ENCODE measurements at regions not wholly inside any gene's neighbourhood (a gene's known extent, or its start where the extent isn't known, plus 50 kb on each side); places are given as distances from the start of the nearest gene placed in this dataset.
"Not testable (repeated sequence)": the region's sequence is repeated elsewhere in the genome, so short reads cannot be mapped to it uniquely, and the experiment has no call there.

DNA sequence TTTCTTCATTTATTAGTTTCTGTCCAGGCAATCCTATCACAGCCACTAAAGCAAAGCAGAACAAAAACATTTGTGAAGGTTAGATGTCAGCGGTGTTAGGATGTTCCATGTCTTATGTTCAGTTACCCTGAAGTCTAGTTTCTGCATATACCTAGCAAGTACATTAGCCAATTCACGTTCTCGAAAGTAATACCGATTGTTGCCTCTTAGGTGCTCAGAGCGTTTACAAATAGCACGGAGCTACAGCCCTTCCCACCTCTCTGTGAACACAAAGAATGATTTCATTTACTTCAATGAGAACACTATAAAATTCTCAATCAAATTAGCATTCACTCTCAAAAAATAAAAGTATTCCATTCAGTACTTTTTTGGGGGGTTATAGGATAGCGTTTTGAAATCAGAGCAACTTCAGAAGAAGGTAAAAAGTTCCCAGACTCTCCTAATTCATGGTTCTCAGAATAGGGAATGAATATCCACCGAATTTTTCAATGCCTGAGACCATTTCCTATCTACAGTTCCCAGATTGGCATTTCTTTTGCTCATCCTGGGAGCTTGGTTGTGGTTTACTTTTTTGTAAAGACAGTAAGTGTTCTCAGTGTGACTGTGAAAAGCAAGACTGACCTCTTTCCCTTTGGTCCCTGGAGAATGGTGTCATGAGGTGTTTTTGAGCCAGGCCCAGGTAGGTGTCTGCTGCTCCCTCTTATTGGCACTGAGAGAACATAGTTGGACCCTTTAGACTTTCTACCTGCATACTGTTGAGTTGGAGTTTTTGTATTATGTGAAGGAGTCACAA, 488.0 kb upstream of the RGS6 start:
- no peaks in the 10 kb centered on the region for H3K27me3 ChIP-seq (ENCODE audit: control insufficient read depth in 1 of 2, insufficient read depth in 2 of 2, low read length in 2 of 2)
- no peak overlapping the region for H3K4me3 ChIP-seq (ENCODE audit: low read depth in 1 of 2, low read length in 2 of 2)
- H3K9ac ChIP-seq (ENCODE audit: low read length), result no peak overlapping the region
- H3K4me1 ChIP-seq (ENCODE audit: insufficient read depth, low read length), result peaks cover 34% of the 10 kb centered on the region
- H3K36me3 ChIP-seq (ENCODE audit: insufficient read depth, low read length), result no peaks in the 10 kb centered on the region
- H3K9me3 ChIP-seq (ENCODE audit: low read length), result no peaks in the 10 kb centered on the region
- H3K27ac ChIP-seq (ENCODE audit: low read depth, low read length), result no peak overlapping the region

DNA sequence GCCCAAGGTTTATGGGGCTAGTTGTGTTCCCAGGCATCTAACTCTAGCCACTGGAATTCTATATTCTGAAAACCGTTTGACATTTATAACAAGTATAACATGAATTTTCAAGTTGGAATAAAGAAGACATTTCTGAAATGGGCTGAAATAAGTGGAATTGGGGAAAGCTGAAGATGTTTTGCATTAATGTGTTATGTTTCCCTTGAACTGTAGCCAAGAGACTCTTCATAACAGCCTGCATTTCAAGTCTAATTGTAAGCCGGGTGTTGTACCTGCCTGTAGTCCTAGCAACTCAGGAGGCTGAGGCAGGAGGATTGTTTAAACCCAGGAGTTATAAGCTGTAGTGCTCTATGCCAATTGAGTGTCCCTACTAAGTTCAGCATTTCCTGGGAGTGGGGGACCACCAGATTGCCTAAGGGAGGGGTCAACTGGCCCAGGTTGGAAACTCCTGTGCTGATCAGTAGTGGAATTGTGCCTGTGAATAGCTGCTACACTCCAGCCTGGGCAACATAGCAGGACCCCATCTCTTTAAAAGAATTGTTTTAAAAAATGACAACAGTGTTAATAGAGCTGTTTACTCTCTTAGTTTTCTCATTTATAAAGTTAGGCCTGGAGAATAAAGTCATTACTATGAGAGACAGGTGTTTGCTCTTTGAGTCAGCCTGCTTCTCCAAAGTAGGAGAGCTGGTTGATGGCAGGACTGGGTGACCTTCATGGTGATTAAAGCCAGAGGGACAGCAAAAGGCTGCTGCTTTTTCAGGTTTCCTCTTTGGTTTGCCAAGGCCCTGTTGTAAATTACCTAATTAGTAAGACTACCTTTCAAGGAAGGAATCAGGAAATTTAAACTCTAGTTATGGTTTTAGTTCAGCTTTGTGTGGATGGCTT, 483.6 kb upstream of the RGS6 start:
- Histone ChIP-seq H3K4me1 (ENCODE audit: insufficient read depth, low read length) (peaks cover 19% of the 10 kb centered on the region), H3K36me3 (ENCODE audit: insufficient read depth, low read length) (no peaks in the 10 kb centered on the region), H3K4me3 (ENCODE audit: low read depth in 1 of 2, low read length in 2 of 2) (no peak overlapping the region), H3K27ac (ENCODE audit: low read depth, low read length) (no peak overlapping the region), H3K9ac (ENCODE audit: low read length) (no peak overlapping the region), H3K9me3 (ENCODE audit: low read length) (no peaks in the 10 kb centered on the region), H3K27me3 (ENCODE audit: control insufficient read depth in 1 of 2, insufficient read depth in 2 of 2, low read length in 2 of 2) (no peaks in the 10 kb centered on the region)

- no peaks in the 10 kb centered on the region for H3K27me3 ChIP-seq (ENCODE audit: control insufficient read depth in 1 of 2, insufficient read depth in 2 of 2, low read length in 2 of 2)
- H3K4me3 ChIP-seq (ENCODE audit: low read depth in 1 of 2, low read length in 2 of 2), result no peak overlapping the region
These were observed 482.7 kb upstream of the RGS6 start for GRCh38 chr14:71449316-71450055.

GRCh38 chr14:71451501-71451900, 480.7 kb upstream of the RGS6 start:
- Histone ChIP-seq H3K9me3 (ENCODE audit: low read length) (no peaks in the 10 kb centered on the region), H3K27me3 (ENCODE audit: control insufficient read depth in 1 of 2, insufficient read depth in 2 of 2, low read length in 2 of 2) (no peaks in the 10 kb centered on the region), H3K36me3 (ENCODE audit: insufficient read depth, low read length) (no peaks in the 10 kb centered on the region), H3K4me1 (ENCODE audit: insufficient read depth, low read length) (peaks cover 9% of the 10 kb centered on the region), H3K27ac (ENCODE audit: low read depth, low read length) (no peak overlapping the region), H3K4me3 (ENCODE audit: low read depth in 1 of 2, low read length in 2 of 2) (no peak overlapping the region), H3K9ac (ENCODE audit: low read length) (no peak overlapping the region)

More at GRCh38 chr14:71449316-71450055, 482.7 kb upstream of the RGS6 start:
- H3K9ac ChIP-seq (ENCODE audit: low read length), result no peak overlapping the region
- no peak overlapping the region for H3K27ac ChIP-seq (ENCODE audit: low read depth, low read length)
- no peaks in the 10 kb centered on the region for H3K36me3 ChIP-seq (ENCODE audit: insufficient read depth, low read length)
- H3K9me3 ChIP-seq (ENCODE audit: low read length), result no peaks in the 10 kb centered on the region
- H3K4me1 ChIP-seq (ENCODE audit: insufficient read depth, low read length), result peaks cover 19% of the 10 kb centered on the region

DNA sequence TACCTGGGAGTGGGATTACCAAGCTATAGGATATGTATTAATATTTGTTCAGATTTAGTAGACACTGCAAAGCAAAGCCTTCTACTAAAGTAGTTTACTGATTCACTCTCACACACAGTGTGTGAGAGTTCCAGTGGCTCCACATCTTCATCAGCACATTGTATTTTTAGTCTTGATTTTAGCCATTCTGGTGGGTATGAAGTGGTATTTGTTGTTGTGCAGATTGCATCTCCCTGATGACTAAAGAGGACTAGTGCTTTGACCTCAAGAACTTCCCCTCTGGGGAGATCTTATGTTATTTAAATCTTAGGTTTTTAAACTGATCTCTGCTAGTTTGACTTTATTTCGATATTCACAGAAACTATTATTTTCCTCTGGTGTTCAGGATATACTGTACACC, 479.7 kb upstream of the RGS6 start:
- Histone ChIP-seq H3K36me3 (ENCODE audit: insufficient read depth, low read length) (no peaks in the 10 kb centered on the region), H3K4me1 (ENCODE audit: insufficient read depth, low read length) (peaks cover 9% of the 10 kb centered on the region), H3K27ac (ENCODE audit: low read depth, low read length) (no peak overlapping the region), H3K9ac (ENCODE audit: low read length) (no peak overlapping the region), H3K9me3 (ENCODE audit: low read length) (no peaks in the 10 kb centered on the region), H3K27me3 (ENCODE audit: control insufficient read depth in 1 of 2, insufficient read depth in 2 of 2, low read length in 2 of 2) (no peaks in the 10 kb centered on the region), H3K4me3 (ENCODE audit: low read depth in 1 of 2, low read length in 2 of 2) (no peak overlapping the region)

GRCh38 chr14:71452987-71453386, 479.2 kb upstream of the RGS6 start:
- H3K9me3 ChIP-seq (ENCODE audit: low read length), result no peaks in the 10 kb centered on the region

DNA sequence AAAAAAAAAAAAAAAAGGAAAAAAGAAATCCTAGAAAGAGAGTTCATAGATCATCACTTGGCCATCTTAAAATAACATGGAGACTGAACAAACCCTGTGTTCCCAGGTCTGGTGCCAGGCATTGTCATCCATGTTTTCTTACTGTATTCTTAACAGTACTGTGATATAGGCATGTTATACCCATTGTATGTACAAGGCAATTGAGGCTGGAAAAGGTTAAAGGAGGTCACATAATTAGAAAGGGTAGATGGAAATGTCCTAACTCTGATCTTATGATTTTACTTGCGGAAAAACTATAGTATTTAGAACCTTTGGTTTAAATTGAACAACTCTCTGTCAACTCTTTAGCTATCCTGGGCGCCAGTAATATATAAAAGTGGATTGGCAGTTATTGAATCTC, 478.2 kb upstream of the RGS6 start:
- no peaks in the 10 kb centered on the region for H3K9me3 ChIP-seq (ENCODE audit: low read length)
- peaks cover 8% of the 10 kb centered on the region for H3K4me1 ChIP-seq (ENCODE audit: insufficient read depth, low read length)
- no peaks in the 10 kb centered on the region for H3K36me3 ChIP-seq (ENCODE audit: insufficient read depth, low read length)
- no peak overlapping the region for H3K9ac ChIP-seq (ENCODE audit: low read length)
- H3K27ac ChIP-seq (ENCODE audit: low read depth, low read length), result no peak overlapping the region
- no peak overlapping the region for H3K4me3 ChIP-seq (ENCODE audit: low read depth in 1 of 2, low read length in 2 of 2)
- H3K27me3 ChIP-seq (ENCODE audit: control insufficient read depth in 1 of 2, insufficient read depth in 2 of 2, low read length in 2 of 2), result no peaks in the 10 kb centered on the region

More at GRCh38 chr14:71452987-71453386, 479.2 kb upstream of the RGS6 start:
- no peak overlapping the region for H3K27ac ChIP-seq (ENCODE audit: low read depth, low read length)
- H3K36me3 ChIP-seq (ENCODE audit: insufficient read depth, low read length), result no peaks in the 10 kb centered on the region
- no peaks in the 10 kb centered on the region for H3K27me3 ChIP-seq (ENCODE audit: control insufficient read depth in 1 of 2, insufficient read depth in 2 of 2, low read length in 2 of 2)
- no peak overlapping the region for H3K9ac ChIP-seq (ENCODE audit: low read length)
- H3K4me1 ChIP-seq (ENCODE audit: insufficient read depth, low read length), result peaks cover 9% of the 10 kb centered on the region
- no peak overlapping the region for H3K4me3 ChIP-seq (ENCODE audit: low read depth in 1 of 2, low read length in 2 of 2)

DNA sequence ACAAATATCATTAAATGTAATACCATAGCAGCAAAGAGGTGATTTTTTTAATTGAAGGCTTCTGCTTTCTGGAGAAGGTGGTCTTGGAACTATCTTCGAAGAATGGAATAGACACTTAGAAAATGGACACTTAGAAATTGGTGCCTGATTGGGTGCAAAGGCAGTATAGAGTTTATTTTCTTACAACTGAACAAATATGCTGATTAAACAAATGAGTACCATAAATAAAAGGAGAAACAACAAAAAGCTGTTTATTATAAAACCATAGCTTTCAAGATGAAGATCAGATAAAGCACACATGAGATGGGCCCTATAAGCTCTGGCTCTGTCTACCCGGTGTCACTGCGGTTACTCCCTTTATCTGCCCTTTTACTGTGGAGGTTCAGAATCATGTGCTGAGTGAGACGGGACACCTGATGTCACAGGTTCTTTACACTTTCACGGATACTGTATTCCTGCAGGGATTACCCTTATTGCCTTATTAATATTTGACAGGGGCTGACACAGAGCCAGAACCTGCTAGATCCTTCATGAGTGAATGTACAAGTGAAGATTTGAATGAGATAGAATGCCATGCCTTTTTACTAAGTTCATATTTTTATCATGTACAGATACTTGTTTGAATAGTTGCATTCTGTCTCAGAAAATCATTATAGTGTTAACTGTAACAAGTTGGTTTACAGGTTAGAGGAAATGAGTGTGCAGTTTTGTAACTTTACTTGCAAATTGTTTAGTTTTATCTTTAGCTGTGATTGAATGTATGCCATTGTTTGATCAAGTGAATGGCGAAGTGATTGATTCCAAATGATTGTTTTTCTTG, 477.5 kb upstream of the RGS6 start:
- Histone ChIP-seq H3K9me3 (ENCODE audit: low read length) (no peaks in the 10 kb centered on the region), H3K4me1 (ENCODE audit: insufficient read depth, low read length) (peaks cover under 1% of the 10 kb centered on the region), H3K27ac (ENCODE audit: low read depth, low read length) (no peak overlapping the region), H3K4me3 (ENCODE audit: low read depth in 1 of 2, low read length in 2 of 2) (no peak overlapping the region), H3K36me3 (ENCODE audit: insufficient read depth, low read length) (no peaks in the 10 kb centered on the region), H3K9ac (ENCODE audit: low read length) (no peak overlapping the region), H3K27me3 (ENCODE audit: control insufficient read depth in 1 of 2, insufficient read depth in 2 of 2, low read length in 2 of 2) (no peaks in the 10 kb centered on the region)

DNA sequence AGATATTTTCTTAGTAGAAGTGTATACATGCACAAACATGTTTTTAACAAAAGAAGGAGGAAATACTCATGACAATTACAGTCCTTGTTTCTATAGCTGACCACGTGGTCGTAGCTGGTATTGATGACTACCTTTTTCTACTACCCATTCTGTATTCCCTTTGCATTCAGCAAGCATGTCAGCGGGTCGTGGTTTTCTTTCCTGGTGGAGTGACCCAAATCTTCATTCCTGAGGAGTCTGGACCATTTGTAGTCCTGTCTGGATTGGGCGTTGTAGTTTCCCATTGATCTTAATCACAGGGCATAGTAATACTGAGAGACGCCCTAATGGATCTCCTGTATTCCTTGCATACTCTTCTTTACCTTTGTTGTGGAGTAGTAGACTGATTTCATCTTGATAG, 472.1 kb upstream of the RGS6 start:
- H3K4me1 ChIP-seq (ENCODE audit: insufficient read depth, low read length), result no peaks in the 10 kb centered on the region
- no peak overlapping the region for H3K27ac ChIP-seq (ENCODE audit: low read depth, low read length)
- no peaks in the 10 kb centered on the region for H3K27me3 ChIP-seq (ENCODE audit: control insufficient read depth in 1 of 2, insufficient read depth in 2 of 2, low read length in 2 of 2)

GRCh38 chr14:71461617-71462016, 470.6 kb upstream of the RGS6 start:
- not testable (repeated sequence) for H3K9ac ChIP-seq (ENCODE audit: low read length); H3K4me1 ChIP-seq (ENCODE audit: insufficient read depth, low read length); H3K9me3 ChIP-seq (ENCODE audit: low read length); H3K36me3 ChIP-seq (ENCODE audit: insufficient read depth, low read length); H3K27ac ChIP-seq (ENCODE audit: low read depth, low read length); H3K4me3 ChIP-seq (ENCODE audit: low read depth in 1 of 2, low read length in 2 of 2); H3K27me3 ChIP-seq (ENCODE audit: control insufficient read depth in 1 of 2, insufficient read depth in 2 of 2, low read length in 2 of 2)

More for the DNA sequence above, 472.1 kb upstream of the RGS6 start:
- Histone ChIP-seq H3K4me3 (ENCODE audit: low read depth in 1 of 2, low read length in 2 of 2) (no peak overlapping the region), H3K9ac (ENCODE audit: low read length) (no peak overlapping the region), H3K36me3 (ENCODE audit: insufficient read depth, low read length) (no peaks in the 10 kb centered on the region), H3K9me3 (ENCODE audit: low read length) (no peaks in the 10 kb centered on the region)

Data from muscle layer of colon (tissue), 2 donors.